HCT116 (cell line): ENCODE measurements at regions not wholly inside any gene's neighbourhood (a gene's known extent, or its start where the extent isn't known, plus 50 kb on each side); places are given as distances from the start of the nearest gene placed in this dataset.

Experiments
- EGR1 ChIP-seq: IDR thresholded peaks from 2 replicates; pipeline ENCODE4 v1.6.1; 2012; ENCODE audit warnings: low read depth
- ELF1 ChIP-seq: IDR thresholded peaks from 2 replicates; pipeline ENCODE4 v1.6.1; 2012; ENCODE audit warnings: low read depth, borderline replicate concordance
- EZH2 ChIP-seq: fragments of 200-600 bp; sonication (generic); IDR thresholded peaks from 2 replicates; pipeline ENCODE4 v1.6.1; 2017; ENCODE audit warnings: antibody characterized with exemption, mixed run types
- JUND ChIP-seq: IDR thresholded peaks from 2 replicates; pipeline ENCODE4 v1.6.1; 2012
- POLR2A ChIP-seq: IDR thresholded peaks from 2 replicates; pipeline ENCODE4 v1.7.0; 2011; ENCODE audit warnings: borderline replicate concordance; ENCODE audit not compliant: insufficient read depth, insufficient read length; ENCODE audit errors: extremely low read depth
- POLR2AphosphoS5 ChIP-seq: IDR thresholded peaks from 2 replicates; pipeline ENCODE4 v1.6.1; 2011; ENCODE audit warnings: mild to moderate bottlenecking, low read depth, low read length, moderate library complexity
- SIN3A ChIP-seq: IDR thresholded peaks from 2 replicates; pipeline ENCODE4 v1.6.1; 2012; ENCODE audit warnings: low read depth
- SP1 ChIP-seq: IDR thresholded peaks from 2 replicates; pipeline ENCODE4 v1.6.1; 2012; ENCODE audit warnings: low read depth
- TCF7L2 ChIP-seq: IDR thresholded peaks from 2 replicates; pipeline ENCODE4 v1.7.0; 2011; ENCODE audit warnings: borderline replicate concordance, inconsistent platforms; ENCODE audit not compliant: insufficient read depth, insufficient read length; ENCODE audit errors: extremely low read depth
- YY1 ChIP-seq: IDR thresholded peaks from 2 replicates; pipeline ENCODE4 v1.6.1; 2011; ENCODE audit warnings: low read length, low read depth, moderate library complexity, mild to moderate bottlenecking; ENCODE audit not compliant: insufficient replicate concordance; ENCODE audit errors: extremely low read depth
- TF ChIP-seq, protein P1 (sequence below): IDR thresholded peaks from 2 replicates; pipeline ENCODE4 v1.6.1; 2012
- TF ChIP-seq, protein P2 (sequence below), 3 experiments: fragments of 200-600 bp in 1 of 3; sonication (generic) in 1 of 3; IDR thresholded peaks in 2 of 3; conservative IDR thresholded peaks in 1 of 3; 2 replicates each; pipeline ENCODE4 v1.5.1; 2012 to 2017; ENCODE audit warnings: low read depth in 2 of 3, low read length in 2 of 3, antibody characterized with exemption in 1 of 3, borderline replicate concordance in 1 of 3, control low read depth in 1 of 3, mild to moderate bottlenecking in 1 of 3, mixed read lengths in 1 of 3, mixed run types in 1 of 3, moderate library complexity in 1 of 3; ENCODE audit not compliant: insufficient read depth in 1 of 3
- TF ChIP-seq, protein P3 (sequence below): IDR thresholded peaks from 2 replicates; pipeline ENCODE4 v1.6.1; 2012; ENCODE audit warnings: low read depth

DNA sequence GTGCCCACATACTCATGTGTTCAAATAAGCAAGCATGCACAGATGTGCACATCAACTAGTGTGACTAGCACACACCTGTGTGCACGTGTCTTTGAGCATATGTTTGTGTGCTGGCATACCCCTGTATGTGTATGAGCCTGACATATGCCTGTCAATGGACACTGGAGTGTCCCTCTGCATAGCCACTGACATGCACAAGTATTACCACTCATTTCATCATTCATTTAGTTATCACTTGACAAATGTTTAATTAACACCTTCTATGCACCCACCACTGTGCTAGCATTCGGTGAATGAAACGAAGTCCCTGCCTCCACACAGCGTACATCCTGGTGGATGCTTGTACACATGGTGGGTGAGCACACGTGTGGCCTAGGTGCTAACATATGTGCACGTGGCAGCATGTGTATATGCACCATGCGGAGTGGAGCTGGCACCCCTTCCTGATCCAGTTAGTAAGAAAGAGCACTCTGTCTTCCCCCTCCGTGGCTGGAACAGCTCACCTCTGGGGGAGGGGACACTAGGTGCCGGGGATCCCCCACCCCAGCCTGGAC is 112.0 kb downstream of the CHST1 start:
- TF ChIP-seq POLR2AphosphoS5 = no peak
- TF ChIP-seq YY1 = no peak
- no peak for TF ChIP-seq EGR1
- TF ChIP-seq, protein P1, sequence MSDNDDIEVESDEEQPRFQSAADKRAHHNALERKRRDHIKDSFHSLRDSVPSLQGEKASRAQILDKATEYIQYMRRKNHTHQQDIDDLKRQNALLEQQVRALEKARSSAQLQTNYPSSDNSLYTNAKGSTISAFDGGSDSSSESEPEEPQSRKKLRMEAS = no peak
- TF ChIP-seq, protein P2, sequence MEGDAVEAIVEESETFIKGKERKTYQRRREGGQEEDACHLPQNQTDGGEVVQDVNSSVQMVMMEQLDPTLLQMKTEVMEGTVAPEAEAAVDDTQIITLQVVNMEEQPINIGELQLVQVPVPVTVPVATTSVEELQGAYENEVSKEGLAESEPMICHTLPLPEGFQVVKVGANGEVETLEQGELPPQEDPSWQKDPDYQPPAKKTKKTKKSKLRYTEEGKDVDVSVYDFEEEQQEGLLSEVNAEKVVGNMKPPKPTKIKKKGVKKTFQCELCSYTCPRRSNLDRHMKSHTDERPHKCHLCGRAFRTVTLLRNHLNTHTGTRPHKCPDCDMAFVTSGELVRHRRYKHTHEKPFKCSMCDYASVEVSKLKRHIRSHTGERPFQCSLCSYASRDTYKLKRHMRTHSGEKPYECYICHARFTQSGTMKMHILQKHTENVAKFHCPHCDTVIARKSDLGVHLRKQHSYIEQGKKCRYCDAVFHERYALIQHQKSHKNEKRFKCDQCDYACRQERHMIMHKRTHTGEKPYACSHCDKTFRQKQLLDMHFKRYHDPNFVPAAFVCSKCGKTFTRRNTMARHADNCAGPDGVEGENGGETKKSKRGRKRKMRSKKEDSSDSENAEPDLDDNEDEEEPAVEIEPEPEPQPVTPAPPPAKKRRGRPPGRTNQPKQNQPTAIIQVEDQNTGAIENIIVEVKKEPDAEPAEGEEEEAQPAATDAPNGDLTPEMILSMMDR (IDR thresholded peaks at IDR 0.05 in 2 of 3, conservative IDR thresholded peaks at IDR 0.05 in 1 of 3; ENCODE audit: borderline replicate concordance in 1 of 3, insufficient read depth in 1 of 3, low read depth in 2 of 3, low read length in 2 of 3) = no peak
- no peak for TF ChIP-seq ELF1
- no peak for TF ChIP-seq EZH2
- TF ChIP-seq JUND = no peak
- TF ChIP-seq TCF7L2 = no peak
- no peak for TF ChIP-seq POLR2A
- no peak for TF ChIP-seq SP1
- TF ChIP-seq SIN3A = no peak
- TF ChIP-seq, protein P3, sequence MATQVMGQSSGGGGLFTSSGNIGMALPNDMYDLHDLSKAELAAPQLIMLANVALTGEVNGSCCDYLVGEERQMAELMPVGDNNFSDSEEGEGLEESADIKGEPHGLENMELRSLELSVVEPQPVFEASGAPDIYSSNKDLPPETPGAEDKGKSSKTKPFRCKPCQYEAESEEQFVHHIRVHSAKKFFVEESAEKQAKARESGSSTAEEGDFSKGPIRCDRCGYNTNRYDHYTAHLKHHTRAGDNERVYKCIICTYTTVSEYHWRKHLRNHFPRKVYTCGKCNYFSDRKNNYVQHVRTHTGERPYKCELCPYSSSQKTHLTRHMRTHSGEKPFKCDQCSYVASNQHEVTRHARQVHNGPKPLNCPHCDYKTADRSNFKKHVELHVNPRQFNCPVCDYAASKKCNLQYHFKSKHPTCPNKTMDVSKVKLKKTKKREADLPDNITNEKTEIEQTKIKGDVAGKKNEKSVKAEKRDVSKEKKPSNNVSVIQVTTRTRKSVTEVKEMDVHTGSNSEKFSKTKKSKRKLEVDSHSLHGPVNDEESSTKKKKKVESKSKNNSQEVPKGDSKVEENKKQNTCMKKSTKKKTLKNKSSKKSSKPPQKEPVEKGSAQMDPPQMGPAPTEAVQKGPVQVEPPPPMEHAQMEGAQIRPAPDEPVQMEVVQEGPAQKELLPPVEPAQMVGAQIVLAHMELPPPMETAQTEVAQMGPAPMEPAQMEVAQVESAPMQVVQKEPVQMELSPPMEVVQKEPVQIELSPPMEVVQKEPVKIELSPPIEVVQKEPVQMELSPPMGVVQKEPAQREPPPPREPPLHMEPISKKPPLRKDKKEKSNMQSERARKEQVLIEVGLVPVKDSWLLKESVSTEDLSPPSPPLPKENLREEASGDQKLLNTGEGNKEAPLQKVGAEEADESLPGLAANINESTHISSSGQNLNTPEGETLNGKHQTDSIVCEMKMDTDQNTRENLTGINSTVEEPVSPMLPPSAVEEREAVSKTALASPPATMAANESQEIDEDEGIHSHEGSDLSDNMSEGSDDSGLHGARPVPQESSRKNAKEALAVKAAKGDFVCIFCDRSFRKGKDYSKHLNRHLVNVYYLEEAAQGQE = no peak
